Naive thymus-derived CD4-positive, alpha-beta T cell (primary cell): ENCODE measurements at regions not wholly inside any gene's neighbourhood (a gene's known extent, or its start where the extent isn't known, plus 50 kb on each side); places are given as distances from the start of the nearest gene placed in this dataset.
A peak's percentile ranks its signal among the peaks of the same experiment; 100 is the strongest.

Source experiments
- ATAC-seq: fragments of 150-1000 bp; cut with Tn5 transposase; 2 replicates; pipeline ENCODE4 v1.10.0; 2021; ENCODE audit warnings: mild to moderate bottlenecking, moderate library complexity
- CTCF ChIA-PET: fragments of 350-600 bp; sonication (Branson Sonifier 250); formaldehyde crosslinking; loops from one replicate; lab custom pipeline; 2021; ENCODE audit warnings: antibody characterized with exemption; lab: Charles Lee
- POLR2A ChIA-PET: fragments of 350-600 bp; sonication (Branson Sonifier 250); formaldehyde crosslinking; loops from one replicate; lab custom pipeline; 2021; ENCODE audit warnings: antibody characterized with exemption, inconsistent platforms; lab: Charles Lee
- DNase-seq, 9 donors: peaks; one replicate each; pipeline versions ENCODE4 v3.0.0 to v3.0.0-alpha.2; 2020 to 2022; ENCODE audit warnings: mixed read lengths in 1 of 9
- H3K27ac ChIP-seq: one replicate; pipeline ENCODE4 v1.7.0; 2013; ENCODE audit warnings: mild to moderate bottlenecking, low read depth, low read length, moderate library complexity
- H3K27me3 ChIP-seq, 2 donors: one replicate each; pipeline ENCODE4 v1.7.0; 2013; ENCODE audit warnings: low read length in 2 of 2, mild to moderate bottlenecking in 2 of 2, moderate library complexity in 2 of 2; ENCODE audit not compliant: control insufficient read depth in 2 of 2, insufficient read depth in 2 of 2
- H3K36me3 ChIP-seq, 3 experiments: 1 replicate in 2 of 3; 2 replicates in 1 of 3; pipeline ENCODE4 v1.7.0; 2013; ENCODE audit warnings: low read length in 3 of 3, mild to moderate bottlenecking in 3 of 3, moderate library complexity in 1 of 3; ENCODE audit not compliant: insufficient read depth in 3 of 3, control insufficient read depth in 2 of 3
- H3K4me1 ChIP-seq, 2 donors: one replicate each; pipeline ENCODE4 v1.7.0; 2013; ENCODE audit warnings: low read length in 2 of 2, mild to moderate bottlenecking in 2 of 2, moderate library complexity in 1 of 2; ENCODE audit not compliant: control insufficient read depth in 2 of 2, insufficient read depth in 2 of 2
- H3K4me3 ChIP-seq: 2 replicates; pipeline ENCODE4 v1.7.0; 2013; ENCODE audit warnings: mild to moderate bottlenecking, low read length
- H3K9me3 ChIP-seq, 3 experiments: 1 replicate in 2 of 3; 2 replicates in 1 of 3; pipeline ENCODE4 v1.7.0; 2013; ENCODE audit warnings: low read length in 3 of 3; ENCODE audit not compliant: control insufficient read depth in 2 of 3
- H3K27ac Mint-ChIP-seq, 9 donors: one replicate each; pipeline ENCODE4 v1.8.0; 2020 to 2022; ENCODE audit warnings: mixed read lengths in 9 of 9, mild to moderate bottlenecking in 8 of 9, moderate library complexity in 5 of 9, inconsistent platforms in 2 of 9
- H3K27me3 Mint-ChIP-seq, 5 donors: one replicate each; pipeline ENCODE4 v1.8.0; 2021 to 2022; ENCODE audit warnings: mixed read lengths in 5 of 5, mild to moderate bottlenecking in 1 of 5
- H3K36me3 Mint-ChIP-seq, 5 donors: one replicate each; pipeline ENCODE4 v1.8.0; 2020 to 2022; ENCODE audit warnings: mixed read lengths in 5 of 5, mild to moderate bottlenecking in 3 of 5, inconsistent platforms in 1 of 5
- H3K4me1 Mint-ChIP-seq, 7 donors: one replicate each; pipeline ENCODE4 v1.8.0; 2020 to 2022; ENCODE audit warnings: mixed read lengths in 7 of 7, mild to moderate bottlenecking in 3 of 7, inconsistent platforms in 1 of 7
- H3K4me3 Mint-ChIP-seq, 10 donors: one replicate each; pipeline ENCODE4 v1.8.0; 2020 to 2022; ENCODE audit warnings: mild to moderate bottlenecking in 10 of 10, mixed read lengths in 10 of 10, moderate library complexity in 6 of 10, inconsistent platforms in 2 of 10
- H3K9me3 Mint-ChIP-seq, 11 donors: one replicate each; pipeline ENCODE4 v1.8.0; 2020 to 2022; ENCODE audit warnings: mixed read lengths in 11 of 11, mild to moderate bottlenecking in 4 of 11, inconsistent platforms in 1 of 11, moderate library complexity in 1 of 11
- intact Hi-C, 2 donors: fragments of 100-400 bp; cut with micrococcal nuclease; formaldehyde crosslinking; loops; one replicate each; pipeline ENCODE4 v1.15.1; 2023

DNA sequence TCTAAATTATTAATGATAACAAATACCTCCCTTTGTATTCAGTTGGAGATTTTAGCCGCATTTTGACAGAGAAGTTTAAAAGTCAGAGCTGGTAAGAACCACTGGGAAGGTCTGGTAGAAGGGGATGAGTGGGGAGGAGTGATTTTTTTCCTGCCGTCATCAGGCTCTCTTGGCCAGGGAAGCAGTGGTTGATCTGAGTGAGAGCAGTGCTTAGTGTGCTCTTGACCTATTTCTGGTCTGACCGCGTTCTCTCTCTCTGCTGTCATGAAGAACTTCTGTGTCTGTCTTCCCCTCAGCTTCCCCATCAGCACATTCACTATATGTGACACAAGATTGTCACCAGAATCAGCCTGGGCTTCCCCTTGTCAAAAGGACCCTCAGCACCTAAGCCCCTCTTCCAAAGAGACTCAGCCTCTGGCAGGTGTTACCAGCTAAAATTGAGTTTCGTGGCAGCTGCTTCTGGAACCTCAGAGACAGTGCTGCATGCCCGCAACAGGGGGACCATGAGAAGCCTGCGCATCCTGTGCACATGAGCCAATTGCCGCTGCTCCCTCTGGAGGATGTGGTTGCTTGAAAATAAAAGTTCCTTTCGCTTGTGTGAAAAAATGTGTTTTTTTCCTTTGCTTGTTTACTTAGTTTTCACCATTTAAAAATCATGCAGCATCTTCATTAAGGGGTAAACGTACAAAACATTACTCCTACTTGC is 268.9 kb downstream of the C4orf33 start:
- Histone ChIP-seq H3K27ac (no peak overlapping the region), H3K27me3 (no peaks in the 10 kb centered on the region), H3K4me1 (no peaks in the 10 kb centered on the region), H3K9me3 (no peaks in the 10 kb centered on the region), H3K36me3 (no peaks in the 10 kb centered on the region), H3K4me3 (no peak overlapping the region)
- POLR2A ChIA-PET = no interaction called here
- Mint-ChIP-seq H3K4me3 (peak overlapping the region in 4 of 10 donors; percentile 24 to 43 (median 32)), H3K27me3 (peaks cover 1 to 43% (median 10%) of the 10 kb centered on the region in 5 donors), H3K27ac (peak overlapping the region in 2 of 9 donors; percentile 54 to 59), H3K36me3 (no peaks in the 10 kb centered on the region), H3K4me1 (peaks cover 0 to 4% (median 0%) of the 10 kb centered on the region in 7 donors), H3K9me3 (no peaks in the 10 kb centered on the region)
- DNase-seq (peak in 3 of 9 donors; percentile 8 to 36 (median 19)), ATAC-seq (no peak)
- CTCF ChIA-PET = no interaction called here
- intact Hi-C loops = no loop called here

DNA sequence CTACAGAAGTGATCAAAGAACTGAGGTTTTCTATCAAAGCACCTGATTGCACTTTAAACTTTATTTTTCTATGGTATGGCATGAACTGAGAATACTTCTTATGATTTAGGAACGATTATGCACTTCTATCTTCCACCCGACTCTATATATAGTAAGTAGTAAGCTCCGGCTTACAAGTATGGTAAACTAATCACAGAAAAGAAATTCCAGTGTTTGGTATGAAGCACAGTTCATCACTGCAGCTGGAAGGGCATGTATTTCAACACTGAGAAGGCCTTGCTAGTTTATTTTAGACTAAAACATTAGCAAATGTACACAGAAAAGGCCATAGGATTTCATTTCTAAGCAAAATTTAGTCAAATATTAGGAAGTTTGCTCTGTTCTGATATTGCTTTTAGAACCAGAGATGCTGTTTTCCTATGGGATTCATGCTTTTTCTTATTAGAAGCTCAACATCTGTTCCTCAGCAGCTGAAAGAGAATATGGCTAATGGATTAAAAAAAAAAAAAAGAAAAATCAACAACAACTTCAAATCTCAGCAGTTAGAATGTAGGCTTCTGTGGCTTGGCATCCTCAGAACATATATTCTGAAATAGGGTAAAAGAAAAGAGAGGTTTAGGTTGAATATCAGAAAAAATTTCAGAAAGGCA is 273.5 kb downstream of the C4orf33 start:
- no peak overlapping the region for H3K27ac ChIP-seq
- Mint-ChIP-seq H3K36me3 (no peaks in the 10 kb centered on the region), H3K27me3 (peaks cover 0 to 21% (median 15%) of the 10 kb centered on the region in 5 donors), H3K4me1 (peaks cover 0 to 2% (median 0%) of the 10 kb centered on the region in 7 donors), H3K9me3 (no peaks in the 10 kb centered on the region), H3K27ac (no peak overlapping the region), H3K4me3 (no peak overlapping the region)
- intact Hi-C loops = no loop called here
- DNase-seq = no peak
- H3K4me3 ChIP-seq = no peak overlapping the region
- no peak for ATAC-seq
- CTCF ChIA-PET = no interaction called here
- H3K27me3 ChIP-seq = no peaks in the 10 kb centered on the region
- POLR2A ChIA-PET = no interaction called here
- no peaks in the 10 kb centered on the region for H3K9me3 ChIP-seq
- no peaks in the 10 kb centered on the region for H3K4me1 ChIP-seq
- H3K36me3 ChIP-seq = no peaks in the 10 kb centered on the region

DNA sequence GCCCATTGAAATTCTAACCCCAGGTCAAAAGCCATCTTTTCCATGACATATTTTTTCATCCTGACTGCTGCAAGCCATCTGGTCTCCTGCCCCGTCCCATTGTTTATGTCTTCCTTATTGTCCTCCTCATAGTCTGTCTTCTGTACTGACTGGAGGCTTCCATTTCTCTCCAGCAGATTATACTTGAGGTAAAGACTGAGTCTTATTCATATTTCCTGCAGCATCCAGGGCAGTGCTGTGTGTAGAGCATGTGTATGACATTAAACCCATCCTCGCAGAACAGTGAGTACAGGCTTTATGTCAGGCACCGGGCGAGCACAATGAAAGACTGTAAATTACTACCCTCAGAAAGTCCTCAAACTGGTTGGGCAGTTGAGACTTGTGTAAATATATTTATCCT is 275.1 kb downstream of the C4orf33 start:
- no peaks in the 10 kb centered on the region for H3K4me1 Mint-ChIP-seq
- H3K9me3 Mint-ChIP-seq = no peaks in the 10 kb centered on the region
- intact Hi-C loops = no loop called here
- Histone ChIP-seq H3K27me3 (no peaks in the 10 kb centered on the region), H3K9me3 (no peaks in the 10 kb centered on the region), H3K36me3 (no peaks in the 10 kb centered on the region), H3K27ac (no peak overlapping the region), H3K4me1 (no peaks in the 10 kb centered on the region), H3K4me3 (no peak overlapping the region)
- ChIA-PET POLR2A (no interaction called here), CTCF (no interaction called here)
- ATAC-seq = no peak
- H3K4me3 Mint-ChIP-seq = no peak overlapping the region
- DNase-seq = no peak
- no peaks in the 10 kb centered on the region for H3K36me3 Mint-ChIP-seq
- no peak overlapping the region for H3K27ac Mint-ChIP-seq
- peaks cover 0 to 26% (median 15%) of the 10 kb centered on the region in 5 donors for H3K27me3 Mint-ChIP-seq

- POLR2A ChIA-PET = no interaction called here
- no peaks in the 10 kb centered on the region for H3K4me1 ChIP-seq
- no peaks in the 10 kb centered on the region for H3K36me3 Mint-ChIP-seq
- no peak for DNase-seq
- peaks cover 0 to 22% (median 15%) of the 10 kb centered on the region in 5 donors for H3K27me3 Mint-ChIP-seq
- ATAC-seq = no peak
- H3K4me3 Mint-ChIP-seq = no peak overlapping the region
- no peak overlapping the region for H3K27ac ChIP-seq
- intact Hi-C loops = no loop called here
- CTCF ChIA-PET = no interaction called here
- no peaks in the 10 kb centered on the region for H3K9me3 Mint-ChIP-seq
- no peak overlapping the region for H3K27ac Mint-ChIP-seq
- no peaks in the 10 kb centered on the region for H3K36me3 ChIP-seq
- H3K4me1 Mint-ChIP-seq = no peaks in the 10 kb centered on the region
- H3K4me3 ChIP-seq = no peak overlapping the region
- no peaks in the 10 kb centered on the region for H3K27me3 ChIP-seq
- H3K9me3 ChIP-seq = no peaks in the 10 kb centered on the region
Measured at GRCh38 chr4:129371926-129372325, 276.0 kb downstream of the C4orf33 start.

DNA sequence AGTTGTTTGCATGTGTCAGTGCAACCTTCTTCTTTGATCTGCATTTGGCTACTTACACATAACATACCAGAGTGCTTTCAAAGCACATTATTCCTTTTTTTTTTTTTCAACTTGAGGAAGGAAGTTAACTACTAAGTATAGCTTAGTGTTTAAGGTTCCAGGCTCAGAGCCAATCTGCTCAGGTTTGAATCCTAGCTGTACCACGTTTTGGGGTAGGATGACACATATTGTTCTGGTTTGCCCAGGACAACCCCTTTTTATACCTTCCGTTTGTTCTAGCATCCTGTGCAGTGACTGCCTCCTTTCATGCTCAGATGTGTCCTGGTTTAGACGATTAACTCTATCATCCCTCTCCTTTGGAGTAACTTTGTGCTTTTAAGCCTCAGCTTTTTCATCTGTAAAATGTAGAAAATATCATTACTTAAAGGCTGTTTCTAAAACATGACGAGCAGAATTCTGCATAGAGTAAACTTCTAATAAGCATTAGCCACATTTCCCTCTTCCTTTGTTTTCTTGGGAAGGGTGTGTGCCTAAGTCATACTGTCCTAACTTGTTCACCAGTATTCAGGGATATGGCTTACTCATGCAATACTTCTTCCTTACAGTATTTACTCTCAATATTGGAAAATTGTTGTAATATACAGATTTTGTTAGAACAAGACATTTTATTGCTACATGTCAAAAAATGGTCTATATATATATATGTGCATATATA is 281.3 kb downstream of the C4orf33 start:
- H3K27ac ChIP-seq = no peak overlapping the region
- no peak overlapping the region for H3K4me3 ChIP-seq
- no peak for DNase-seq
- Mint-ChIP-seq H3K4me3 (no peak overlapping the region), H3K27me3 (peaks cover 0 to 24% (median 8%) of the 10 kb centered on the region in 5 donors), H3K27ac (no peak overlapping the region), H3K36me3 (no peaks in the 10 kb centered on the region), H3K4me1 (no peaks in the 10 kb centered on the region), H3K9me3 (no peaks in the 10 kb centered on the region)
- no peaks in the 10 kb centered on the region for H3K9me3 ChIP-seq
- ChIA-PET POLR2A (no interaction called here), CTCF (interaction anchor here (1.2 kb wide), 1 partner anchor 15 kb away, joined by 3 read pairs; no protein-coding TSS in a partner anchor)
- no peaks in the 10 kb centered on the region for H3K4me1 ChIP-seq
- intact Hi-C loops = no loop called here
- no peaks in the 10 kb centered on the region for H3K36me3 ChIP-seq
- no peaks in the 10 kb centered on the region for H3K27me3 ChIP-seq
- ATAC-seq = no peak

- Histone ChIP-seq H3K9me3 (no peaks in the 10 kb centered on the region), H3K36me3 (no peaks in the 10 kb centered on the region), H3K27me3 (no peaks in the 10 kb centered on the region), H3K4me1 (no peaks in the 10 kb centered on the region), H3K4me3 (no peak overlapping the region), H3K27ac (no peak overlapping the region)
- H3K9me3 Mint-ChIP-seq = no peaks in the 10 kb centered on the region
- H3K27me3 Mint-ChIP-seq = peaks cover 0 to 24% (median 8%) of the 10 kb centered on the region in 5 donors
- H3K36me3 Mint-ChIP-seq = no peaks in the 10 kb centered on the region
- H3K4me3 Mint-ChIP-seq = no peak overlapping the region
- no peak overlapping the region for H3K27ac Mint-ChIP-seq
- CTCF ChIA-PET = interaction anchor here (1.2 kb wide), 1 partner anchor 16 kb away, joined by 3 read pairs; no protein-coding TSS in a partner anchor
- POLR2A ChIA-PET = no interaction called here
- no peak for ATAC-seq
- H3K4me1 Mint-ChIP-seq = no peaks in the 10 kb centered on the region
- intact Hi-C loops = no loop called here
- DNase-seq = no peak
Measured at GRCh38 chr4:129378364-129378763, 282.4 kb downstream of the C4orf33 start.
